IgD-negative memory B cell (primary cell): ENCODE measurements at regions not wholly inside any gene's neighbourhood (a gene's known extent, or its start where the extent isn't known, plus 50 kb on each side); places are given as distances from the start of the nearest gene placed in this dataset.

Experiments
- H3K27ac Mint-ChIP-seq, 3 donors: one replicate each; pipeline ENCODE4 v1.8.0; 2020 to 2022; ENCODE audit warnings: mild to moderate bottlenecking in 3 of 3, mixed read lengths in 3 of 3, moderate library complexity in 1 of 3
- H3K27me3 Mint-ChIP-seq: one replicate; pipeline ENCODE4 v1.8.0; 2021; ENCODE audit warnings: mixed read lengths
- H3K36me3 Mint-ChIP-seq: one replicate; pipeline ENCODE4 v1.8.0; 2020; ENCODE audit warnings: mild to moderate bottlenecking, mixed read lengths
- H3K4me1 Mint-ChIP-seq, 3 donors: one replicate each; pipeline ENCODE4 v1.8.0; 2020 to 2022; ENCODE audit warnings: mixed read lengths in 3 of 3, mild to moderate bottlenecking in 1 of 3
- H3K4me3 Mint-ChIP-seq, 4 donors: one replicate each; pipeline ENCODE4 v1.8.0; 2020 to 2022; ENCODE audit warnings: mild to moderate bottlenecking in 4 of 4, mixed read lengths in 4 of 4, moderate library complexity in 3 of 4
- H3K9me3 Mint-ChIP-seq, 3 donors: one replicate each; pipeline ENCODE4 v1.8.0; 2020 to 2021; ENCODE audit warnings: mixed read lengths in 3 of 3, mild to moderate bottlenecking in 1 of 3

DNA sequence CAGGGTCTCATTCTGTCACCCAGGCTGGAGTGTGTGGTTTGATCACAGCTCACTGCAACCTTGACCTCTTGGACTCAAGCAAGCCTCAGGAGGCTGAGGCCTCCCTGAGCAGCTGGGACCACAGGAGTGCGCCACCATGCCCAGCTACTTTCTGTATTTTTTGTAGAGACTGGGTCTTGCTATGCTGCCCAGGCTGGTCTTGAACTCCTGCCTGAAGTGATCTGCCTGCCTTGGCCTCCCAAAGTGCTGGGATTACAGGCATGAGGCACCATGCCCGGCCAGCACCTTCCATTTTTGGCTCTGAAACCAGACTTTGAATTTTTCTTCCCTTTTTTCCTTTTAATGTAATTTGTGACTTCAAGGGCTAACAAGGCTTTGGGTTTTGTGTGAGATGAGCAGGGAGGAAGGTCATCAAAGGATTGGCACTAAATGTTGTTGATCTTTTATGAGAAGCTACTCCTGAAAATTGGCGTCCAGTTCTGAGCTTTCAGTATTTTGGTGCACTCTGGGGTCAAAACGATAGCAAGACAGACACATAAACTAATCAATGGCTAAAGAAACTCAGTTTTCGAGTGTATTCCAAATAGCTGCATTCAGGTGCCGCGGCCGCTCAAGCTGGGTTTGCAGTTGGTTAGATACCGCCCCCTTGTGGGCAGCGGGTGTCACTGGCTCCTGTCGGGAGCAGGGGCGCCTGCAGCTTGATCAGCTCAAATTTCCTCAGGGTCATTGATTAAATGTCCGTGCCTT is 51.9 kb upstream of the CLMP start:
- no peaks in the 10 kb centered on the region for H3K9me3 Mint-ChIP-seq
- peaks cover 29% of the 10 kb centered on the region for H3K27me3 Mint-ChIP-seq
- H3K4me1 Mint-ChIP-seq = peaks cover 0 to 6% (median 4%) of the 10 kb centered on the region in 3 donors
- H3K4me3 Mint-ChIP-seq = no peak overlapping the region
- peaks cover 3% of the 10 kb centered on the region for H3K36me3 Mint-ChIP-seq
- no peak overlapping the region for H3K27ac Mint-ChIP-seq

DNA sequence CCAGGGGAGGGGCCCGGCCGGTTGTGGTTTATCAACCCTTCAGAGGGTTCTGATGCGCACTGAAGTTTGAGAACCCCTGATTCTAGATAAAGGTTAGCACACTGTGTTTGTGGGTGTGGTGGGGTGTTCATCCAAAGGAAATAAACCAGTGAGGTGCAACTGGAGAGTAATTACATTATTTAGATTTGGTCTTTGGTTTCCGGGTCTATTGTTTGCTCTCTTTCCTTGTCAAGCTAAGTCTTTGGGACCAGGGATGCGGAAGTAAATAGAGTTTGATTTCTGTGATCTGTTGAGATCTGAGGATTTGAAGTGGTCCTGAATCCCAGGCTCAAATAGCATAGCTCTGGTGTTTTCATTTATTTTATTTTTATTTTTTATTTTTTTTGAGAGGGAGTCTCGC is 50.5 kb upstream of the CLMP start:
- Mint-ChIP-seq H3K27ac (no peak overlapping the region), H3K27me3 (peaks cover 26% of the 10 kb centered on the region), H3K36me3 (peaks cover 3% of the 10 kb centered on the region), H3K9me3 (no peaks in the 10 kb centered on the region), H3K4me3 (no peak overlapping the region), H3K4me1 (peaks cover 0 to 6% (median 4%) of the 10 kb centered on the region in 3 donors)
